Kidney (tissue), 13 donors: ENCODE measurements at regions not wholly inside any gene's neighbourhood (a gene's known extent, or its start where the extent isn't known, plus 50 kb on each side); places are given as distances from the start of the nearest gene placed in this dataset.

Source experiments
- DNase-seq, 5 donors: peaks; one replicate each; pipeline ENCODE4 v3.0.0-alpha.2; 2013 to 2020
- FAIRE-seq: peaks from 2 replicates; lab custom pipeline; 2012; peaks lifted over from hg19 to GRCh38; lab: Jason Lieb, UNC
- H3K27ac ChIP-seq, 2 donors: one replicate each; pipeline ENCODE4 v1.7.0; 2013; ENCODE audit warnings: low read depth in 2 of 2, low read length in 2 of 2, inconsistent platforms in 1 of 2
- H3K27me3 ChIP-seq: one replicate; pipeline ENCODE4 v1.7.1; 2013; ENCODE audit warnings: low read length, inconsistent platforms; ENCODE audit not compliant: control insufficient read depth, insufficient read depth
- H3K36me3 ChIP-seq, 3 donors: one replicate each; pipeline versions ENCODE4 v1.7.0 to v1.7.1; 2013; ENCODE audit warnings: low read length in 3 of 3, control low read depth in 1 of 3, inconsistent platforms in 1 of 3; ENCODE audit not compliant: insufficient read depth in 3 of 3, control insufficient read depth in 2 of 3
- H3K4me1 ChIP-seq, 3 donors: one replicate each; pipeline versions ENCODE4 v1.7.0 to v1.7.1; 2013; ENCODE audit warnings: low read length in 3 of 3, inconsistent platforms in 1 of 3, low read depth in 1 of 3; ENCODE audit not compliant: control insufficient read depth in 2 of 3, insufficient read depth in 2 of 3
- H3K4me3 ChIP-seq, 3 donors: one replicate each; pipeline versions ENCODE4 v1.7.0 to v1.8.1; 2013; ENCODE audit warnings: low read length in 3 of 3, control low read depth in 1 of 3, inconsistent platforms in 1 of 3
- H3K9ac ChIP-seq, 3 donors: one replicate each; pipeline versions ENCODE4 v1.7.0 to v1.7.1; 2013; ENCODE audit warnings: low read length in 3 of 3, control low read depth in 1 of 3, inconsistent platforms in 1 of 3
- H3K9me3 ChIP-seq, 3 donors: one replicate each; pipeline versions ENCODE4 v1.7.0 to v1.7.1; 2013; ENCODE audit warnings: low read length in 3 of 3, control low read depth in 1 of 3, inconsistent platforms in 1 of 3; ENCODE audit not compliant: control insufficient read depth in 2 of 3, insufficient read depth in 1 of 3
- intact Hi-C: fragments of 100-400 bp; cut with DNase I; formaldehyde crosslinking; loops from one replicate; pipeline ENCODE4 v1.11.1; 2022
- TF ChIP-seq, protein P1 (sequence below): IDR thresholded peaks from 3 replicates; pipeline ENCODE4 v1.5.1; 2012; ENCODE audit warnings: mild to moderate bottlenecking, moderate library complexity, borderline replicate concordance; ENCODE audit not compliant: insufficient read depth; ENCODE audit errors: extremely low read depth
- donor health status: control.
- donor health status: control.
- donor health status: control.
- donor health status: control.
- donor health status: control.
- donor health status: DM: yes; HTN: yes; CAD: no.
- donor health status: Normal renal cell carcinoma (clear cell type).

GRCh38 chr17:73799781-73800627 lies 155.8 kb upstream of the SDK2 start:
- no peak overlapping the region for H3K27ac ChIP-seq
- TF ChIP-seq, protein P1, sequence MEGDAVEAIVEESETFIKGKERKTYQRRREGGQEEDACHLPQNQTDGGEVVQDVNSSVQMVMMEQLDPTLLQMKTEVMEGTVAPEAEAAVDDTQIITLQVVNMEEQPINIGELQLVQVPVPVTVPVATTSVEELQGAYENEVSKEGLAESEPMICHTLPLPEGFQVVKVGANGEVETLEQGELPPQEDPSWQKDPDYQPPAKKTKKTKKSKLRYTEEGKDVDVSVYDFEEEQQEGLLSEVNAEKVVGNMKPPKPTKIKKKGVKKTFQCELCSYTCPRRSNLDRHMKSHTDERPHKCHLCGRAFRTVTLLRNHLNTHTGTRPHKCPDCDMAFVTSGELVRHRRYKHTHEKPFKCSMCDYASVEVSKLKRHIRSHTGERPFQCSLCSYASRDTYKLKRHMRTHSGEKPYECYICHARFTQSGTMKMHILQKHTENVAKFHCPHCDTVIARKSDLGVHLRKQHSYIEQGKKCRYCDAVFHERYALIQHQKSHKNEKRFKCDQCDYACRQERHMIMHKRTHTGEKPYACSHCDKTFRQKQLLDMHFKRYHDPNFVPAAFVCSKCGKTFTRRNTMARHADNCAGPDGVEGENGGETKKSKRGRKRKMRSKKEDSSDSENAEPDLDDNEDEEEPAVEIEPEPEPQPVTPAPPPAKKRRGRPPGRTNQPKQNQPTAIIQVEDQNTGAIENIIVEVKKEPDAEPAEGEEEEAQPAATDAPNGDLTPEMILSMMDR, result no peak
- no peaks in the 10 kb centered on the region for H3K36me3 ChIP-seq
- intact Hi-C loops, result no loop called here
- DNase-seq, result no peak
- H3K9ac ChIP-seq, result no peak overlapping the region
- H3K9me3 ChIP-seq, result no peaks in the 10 kb centered on the region
- H3K4me1 ChIP-seq, result peaks cover 0 to 5% (median 0%) of the 10 kb centered on the region in 3 donors
- H3K27me3 ChIP-seq, result no peaks in the 10 kb centered on the region
- H3K4me3 ChIP-seq, result no peak overlapping the region
- FAIRE-seq, result no peak

GRCh38 chr17:73800893-73801292 lies 156.6 kb upstream of the SDK2 start:
- no peak for DNase-seq
- Histone ChIP-seq H3K27me3 (no peaks in the 10 kb centered on the region), H3K36me3 (no peaks in the 10 kb centered on the region), H3K27ac (no peak overlapping the region), H3K9me3 (no peaks in the 10 kb centered on the region), H3K4me3 (no peak overlapping the region), H3K9ac (no peak overlapping the region), H3K4me1 (peaks cover 0 to 5% (median 0%) of the 10 kb centered on the region in 3 donors)
- TF ChIP-seq, protein P1, result no peak
- no peak for FAIRE-seq
- intact Hi-C loops, result no loop called here

DNA sequence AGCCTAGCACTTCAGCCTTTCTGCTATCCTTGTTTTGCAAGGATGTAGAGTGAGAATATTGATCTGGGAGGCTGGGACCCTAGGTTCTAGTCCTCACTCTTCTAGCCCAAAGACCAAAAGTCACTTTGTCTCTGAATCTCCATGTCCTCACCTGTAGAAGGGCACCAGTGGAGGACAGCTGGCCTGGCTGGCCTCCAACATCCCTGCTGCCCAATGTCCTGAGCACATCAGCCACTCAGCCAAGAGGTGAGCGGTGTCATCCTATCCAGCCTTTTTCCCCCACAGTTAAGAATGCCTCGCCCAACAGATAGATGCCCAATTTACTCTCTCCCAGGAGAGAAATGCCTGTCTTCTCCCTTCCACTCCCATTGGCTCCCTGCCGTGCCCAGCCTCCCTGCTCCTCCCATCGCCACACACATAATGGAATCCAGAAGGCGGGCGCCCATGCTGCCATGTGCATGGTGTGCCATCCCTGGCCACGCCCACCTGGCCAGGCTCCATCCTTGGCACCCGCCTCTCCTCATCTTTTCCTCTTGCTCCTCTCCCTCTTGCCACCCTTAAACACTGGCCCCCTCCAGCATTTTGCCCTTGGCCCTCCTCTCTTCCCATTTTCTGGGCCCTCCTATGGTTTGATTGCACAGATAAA lies 157.3 kb upstream of the SDK2 start:
- TF ChIP-seq, protein P1, result no peak
- H3K9ac ChIP-seq, result no peak overlapping the region
- H3K4me3 ChIP-seq, result no peak overlapping the region
- no peak overlapping the region for H3K27ac ChIP-seq
- FAIRE-seq (no peak), DNase-seq (no peak)
- no peaks in the 10 kb centered on the region for H3K9me3 ChIP-seq
- peaks cover 0 to 5% (median 0%) of the 10 kb centered on the region in 3 donors for H3K4me1 ChIP-seq
- H3K36me3 ChIP-seq, result no peaks in the 10 kb centered on the region
- H3K27me3 ChIP-seq, result no peaks in the 10 kb centered on the region
- intact Hi-C loops, result no loop called here
